ENCODE measurements at regions not wholly inside any gene's neighbourhood (a gene's known extent, or its start where the extent isn't known, plus 50 kb on each side); places are given as distances from the start of the nearest gene placed in this dataset.

DNA sequence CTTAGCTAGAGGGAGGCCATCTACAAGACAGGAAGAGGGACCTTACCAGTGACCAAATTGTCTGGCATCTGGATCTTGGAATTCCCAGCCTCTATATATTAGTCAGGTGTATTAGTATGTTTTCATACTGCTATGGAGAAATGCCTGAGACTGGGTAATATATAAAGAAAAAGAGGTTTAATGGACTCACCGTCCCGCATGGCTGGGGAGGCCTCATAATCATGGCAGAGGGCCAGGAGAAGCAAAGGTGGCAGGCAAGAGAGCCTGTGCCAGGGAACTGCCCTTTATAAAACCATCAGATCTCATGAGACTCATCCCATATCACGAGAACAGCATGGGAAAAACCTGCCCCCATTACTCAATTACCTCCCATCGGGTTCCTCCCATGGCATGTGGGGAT, 500.2 kb downstream of the SHISA9 start:
- TF ChIP-seq, protein P1, sequence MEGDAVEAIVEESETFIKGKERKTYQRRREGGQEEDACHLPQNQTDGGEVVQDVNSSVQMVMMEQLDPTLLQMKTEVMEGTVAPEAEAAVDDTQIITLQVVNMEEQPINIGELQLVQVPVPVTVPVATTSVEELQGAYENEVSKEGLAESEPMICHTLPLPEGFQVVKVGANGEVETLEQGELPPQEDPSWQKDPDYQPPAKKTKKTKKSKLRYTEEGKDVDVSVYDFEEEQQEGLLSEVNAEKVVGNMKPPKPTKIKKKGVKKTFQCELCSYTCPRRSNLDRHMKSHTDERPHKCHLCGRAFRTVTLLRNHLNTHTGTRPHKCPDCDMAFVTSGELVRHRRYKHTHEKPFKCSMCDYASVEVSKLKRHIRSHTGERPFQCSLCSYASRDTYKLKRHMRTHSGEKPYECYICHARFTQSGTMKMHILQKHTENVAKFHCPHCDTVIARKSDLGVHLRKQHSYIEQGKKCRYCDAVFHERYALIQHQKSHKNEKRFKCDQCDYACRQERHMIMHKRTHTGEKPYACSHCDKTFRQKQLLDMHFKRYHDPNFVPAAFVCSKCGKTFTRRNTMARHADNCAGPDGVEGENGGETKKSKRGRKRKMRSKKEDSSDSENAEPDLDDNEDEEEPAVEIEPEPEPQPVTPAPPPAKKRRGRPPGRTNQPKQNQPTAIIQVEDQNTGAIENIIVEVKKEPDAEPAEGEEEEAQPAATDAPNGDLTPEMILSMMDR (IDR thresholded peaks at IDR 0.05) = no peak
- TF ChIP-seq POLR2AphosphoS5 (IDR thresholded peaks at IDR 0.05) = no peak

Measured in stomach (tissue), 4 donors.